ENCODE measurements at regions not wholly inside any gene's neighbourhood (a gene's known extent, or its start where the extent isn't known, plus 50 kb on each side); places are given as distances from the start of the nearest gene placed in this dataset.

DNA sequence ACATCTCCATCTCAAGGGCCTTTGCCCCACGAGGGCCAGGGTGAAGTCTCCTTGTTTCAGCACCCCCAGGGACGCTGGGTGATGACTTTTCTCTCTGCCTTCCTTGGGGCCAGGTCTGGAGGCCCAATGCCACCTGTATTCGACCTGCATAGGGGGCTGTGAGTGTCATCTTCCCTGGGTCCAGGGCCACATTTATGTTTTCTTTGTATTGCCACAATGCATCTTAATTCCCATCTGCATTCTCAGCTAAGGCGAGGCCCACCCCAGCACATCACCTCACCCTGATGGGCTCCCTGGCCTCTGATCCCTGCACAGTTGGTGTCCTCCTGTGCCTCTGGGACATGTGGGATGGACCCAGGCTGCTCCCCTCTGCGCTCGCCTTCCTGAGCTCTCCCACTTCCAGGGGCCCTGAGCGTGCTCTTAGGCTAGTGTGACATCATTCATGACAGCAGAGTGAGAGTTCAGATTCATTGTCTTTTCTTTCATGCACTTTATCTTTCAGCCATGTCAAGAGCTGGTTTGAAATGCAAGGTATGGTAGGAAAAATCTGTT is 122.0 kb upstream of the COPS8 start:
- ATAC-seq = no peak
- peak; percentile 36 for DNase-seq (ENCODE audit: low spot score)

DNA sequence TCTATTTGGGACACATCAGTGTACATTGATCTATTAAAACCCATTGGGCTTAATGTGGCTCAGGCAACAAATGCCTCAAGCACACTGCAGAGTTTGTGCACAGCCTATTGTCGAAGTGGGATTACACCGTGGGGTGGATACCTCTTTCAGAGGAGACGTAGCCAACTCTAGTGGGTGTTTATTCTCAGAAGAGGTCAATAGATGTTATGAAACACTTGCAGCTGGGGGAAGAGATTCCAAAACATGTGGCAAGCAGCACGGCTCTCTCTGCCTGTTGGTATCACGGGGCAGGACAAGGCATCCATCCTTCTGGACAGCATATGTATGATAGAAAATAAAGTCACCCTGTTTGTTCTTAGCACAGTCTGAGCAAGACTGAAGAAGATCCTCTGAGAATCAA is 121.4 kb upstream of the COPS8 start:
- peak; percentile 23 for ATAC-seq
- DNase-seq (ENCODE audit: low spot score) = peak; percentile 29

DNA sequence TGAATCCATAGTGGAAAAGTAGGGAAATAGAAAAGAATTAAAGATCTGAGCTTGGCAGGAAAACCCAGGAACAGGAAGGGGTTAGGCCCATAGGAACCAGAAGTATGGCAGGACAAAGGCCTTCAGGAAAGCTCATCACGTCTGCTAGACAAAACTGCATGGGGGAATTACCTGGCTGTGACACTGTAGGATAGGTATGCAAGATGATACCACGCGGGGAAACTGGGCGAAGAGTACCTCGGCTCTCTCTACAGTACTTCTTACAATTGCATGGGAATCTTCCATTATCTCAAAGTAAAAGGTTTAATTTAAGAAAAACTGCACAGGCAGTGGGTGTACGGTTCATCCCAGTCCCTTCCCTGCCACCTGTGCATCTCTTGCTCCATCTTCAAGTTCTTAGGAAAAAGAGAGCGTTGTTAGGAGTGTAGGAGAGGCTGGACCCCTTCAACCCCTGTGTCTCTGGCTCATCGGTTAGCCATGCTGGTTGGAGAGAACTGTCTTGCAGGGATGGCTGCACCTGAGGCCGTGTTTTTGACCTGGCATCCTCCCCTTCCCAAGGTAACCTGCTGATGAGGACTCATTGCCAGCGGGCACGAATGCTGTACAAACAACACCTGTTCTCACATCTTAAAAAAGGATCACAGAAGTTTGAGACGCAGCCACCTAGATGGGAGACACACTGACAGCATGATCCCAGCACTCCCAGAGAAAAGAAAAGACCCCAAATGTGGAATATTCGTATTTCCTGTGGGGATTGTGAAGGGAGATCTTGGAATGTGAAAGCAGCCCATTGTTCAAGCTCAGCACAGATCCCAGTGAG is 120.5 kb upstream of the COPS8 start:
- DNase-seq (ENCODE audit: low spot score) (peak; percentile 30), ATAC-seq (no peak)

DNA sequence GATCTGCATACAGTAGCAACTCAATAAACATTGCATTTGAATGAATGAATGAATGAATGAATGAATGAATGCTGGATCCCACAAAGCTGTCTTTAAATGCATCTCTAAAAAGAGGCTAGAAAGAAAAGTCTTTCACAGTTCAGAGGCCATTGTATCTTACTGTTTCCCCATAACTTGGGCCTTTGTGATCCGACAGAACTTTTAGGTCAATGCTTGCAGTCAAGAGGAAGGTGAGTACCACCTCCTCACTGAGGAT is 119.9 kb upstream of the COPS8 start:
- no peak for ATAC-seq

DNA sequence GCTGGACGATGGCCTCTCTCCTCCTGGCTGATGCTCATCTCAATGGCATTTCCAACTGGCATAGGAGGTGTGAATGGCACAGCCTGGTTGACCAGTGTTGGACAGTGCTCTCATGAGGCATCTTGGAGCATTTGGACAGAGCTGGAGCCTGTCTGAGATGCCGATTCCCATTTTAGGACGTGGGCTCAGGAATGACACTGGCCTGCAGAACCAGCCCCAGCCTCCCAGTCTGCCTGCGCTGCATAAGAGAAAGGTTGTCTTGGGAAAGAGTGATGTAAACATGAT is 118.2 kb upstream of the COPS8 start:
- no peak for DNase-seq (ENCODE audit: low spot score)
- no peak for ATAC-seq

More for the DNA sequence above, 119.9 kb upstream of the COPS8 start:
- DNase-seq (ENCODE audit: low spot score) = no peak

DNA sequence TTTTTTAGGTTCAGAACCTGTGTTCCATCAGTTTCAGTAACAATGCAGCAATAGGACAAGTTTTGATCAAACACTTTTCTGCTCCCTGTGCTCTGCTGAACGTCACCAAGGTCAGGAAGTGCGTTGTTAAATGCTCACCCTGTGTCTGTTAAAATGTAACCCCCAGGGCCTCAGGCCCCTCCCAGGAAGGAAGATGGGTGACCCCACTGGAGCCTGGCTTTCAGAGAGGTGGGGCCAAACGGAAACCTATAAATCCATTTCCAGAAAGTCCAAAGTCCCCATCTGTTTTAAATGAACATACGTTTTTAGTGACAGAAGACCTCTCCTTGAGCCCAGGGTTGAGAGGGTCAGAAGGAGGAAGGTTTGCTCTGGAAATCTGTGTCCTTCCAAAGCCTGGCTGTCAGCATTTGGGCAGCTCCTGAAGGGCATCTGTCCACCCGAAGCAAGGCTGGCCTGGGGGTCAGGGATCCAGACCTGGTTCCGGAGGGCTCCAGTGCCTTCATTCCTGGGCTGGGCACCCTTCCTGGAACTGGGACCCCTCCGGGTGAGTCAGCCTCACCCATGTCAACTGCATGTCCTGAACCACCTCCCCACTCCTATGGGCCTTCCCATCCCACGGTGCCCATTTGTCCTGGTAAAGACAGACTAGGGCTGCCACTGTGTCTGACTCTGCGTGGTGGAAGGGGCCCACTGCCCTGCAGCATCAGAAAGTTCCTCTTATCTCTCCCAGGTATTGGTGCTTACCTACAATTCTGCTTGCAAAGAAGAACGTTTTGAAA is 117.4 kb upstream of the COPS8 start:
- ATAC-seq = peak; percentile 73
- DNase-seq (ENCODE audit: low spot score) = no peak

DNA sequence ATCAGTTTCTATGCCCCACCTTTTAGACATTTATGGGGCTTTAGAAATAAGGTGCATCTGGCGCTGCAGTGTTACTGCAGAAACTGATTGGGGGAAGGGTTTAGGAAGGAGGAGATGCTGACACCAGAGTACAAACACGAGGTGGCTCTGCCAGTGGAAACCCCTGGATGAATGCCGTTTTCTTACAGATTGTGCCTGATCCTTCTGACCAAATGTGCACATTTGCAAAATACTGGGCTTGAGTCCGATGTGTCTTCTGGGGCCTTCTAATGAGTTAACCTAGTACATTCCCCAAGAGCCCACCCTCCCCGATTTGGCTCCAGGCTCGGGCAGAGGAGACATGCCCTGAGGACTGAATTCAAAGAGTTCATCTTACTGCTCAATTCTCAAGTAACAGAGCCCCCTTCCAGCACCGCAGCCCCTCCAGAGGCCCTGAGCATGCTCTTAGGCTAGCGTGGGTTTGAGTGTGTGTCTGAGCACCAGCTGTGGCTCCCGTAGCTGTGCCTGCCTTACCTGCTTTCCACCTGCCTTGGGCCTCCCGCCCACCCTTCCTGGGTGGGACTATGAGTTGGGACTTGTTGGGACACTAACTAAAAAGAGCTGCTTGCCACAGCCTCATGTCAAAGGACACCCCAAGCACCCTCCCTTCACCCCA is 116.7 kb upstream of the COPS8 start:
- ATAC-seq = no peak
- no peak for DNase-seq (ENCODE audit: low spot score)

DNA sequence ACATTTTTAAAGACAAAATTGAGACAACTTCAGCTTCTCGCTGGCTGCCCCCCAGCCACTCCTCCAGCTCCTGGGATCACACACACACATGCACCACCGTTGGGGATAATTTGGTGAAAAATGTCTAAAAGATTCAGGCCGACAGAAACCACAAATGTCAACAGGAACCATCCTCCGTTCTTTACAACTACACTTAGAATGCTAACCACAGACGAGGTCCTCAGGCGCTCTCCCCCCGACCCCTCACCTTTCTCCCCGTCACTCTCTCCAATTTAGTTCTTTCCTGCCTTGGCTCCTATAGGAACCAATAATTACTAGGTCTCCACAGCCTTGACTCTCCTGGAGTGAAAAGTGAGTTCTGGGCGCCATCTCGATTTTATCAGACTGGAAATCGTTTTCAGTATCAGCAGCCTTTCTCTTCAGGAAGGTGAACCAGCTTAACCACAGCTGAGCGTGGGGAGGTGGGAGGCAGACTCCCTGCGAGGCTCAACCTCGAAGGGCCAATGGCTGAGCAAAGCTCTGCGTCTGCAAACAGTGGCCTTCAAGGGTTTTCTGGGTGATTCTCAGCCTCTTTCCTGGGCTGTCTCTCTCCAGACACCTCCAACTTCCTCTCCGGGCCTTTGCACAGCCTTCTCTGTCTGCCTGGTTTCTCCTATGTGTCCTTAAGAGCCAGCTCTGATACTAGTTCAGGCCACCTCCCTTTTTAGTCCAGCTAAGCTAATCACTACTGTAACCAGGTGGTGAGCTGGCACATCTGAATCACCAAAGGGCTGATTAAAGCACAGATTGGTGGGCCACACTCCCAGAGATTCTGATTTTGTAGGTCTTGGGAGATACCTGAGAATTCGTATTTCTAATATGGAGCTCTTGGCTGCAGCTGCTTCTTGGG is 115.7 kb upstream of the COPS8 start:
- ATAC-seq (no peak), DNase-seq (ENCODE audit: low spot score) (no peak)

DNA sequence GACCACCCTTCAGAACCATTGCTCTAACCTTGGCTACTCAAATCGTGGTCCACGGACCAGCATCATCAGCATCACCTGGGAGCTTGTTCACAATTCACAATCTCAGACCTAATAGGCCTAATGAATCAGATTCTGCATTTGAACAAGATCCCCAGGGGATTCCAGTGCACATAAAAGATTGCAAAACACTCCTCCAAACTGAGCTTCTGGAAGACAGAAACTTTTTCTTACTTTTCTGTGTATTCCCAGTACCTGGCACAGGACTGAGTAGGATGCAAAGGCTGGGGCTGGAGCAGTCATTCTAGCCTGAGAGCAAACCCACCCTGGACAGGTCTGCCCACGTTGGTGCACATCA is 115.1 kb upstream of the COPS8 start:
- ATAC-seq (no peak), DNase-seq (ENCODE audit: low spot score) (no peak)

DNA sequence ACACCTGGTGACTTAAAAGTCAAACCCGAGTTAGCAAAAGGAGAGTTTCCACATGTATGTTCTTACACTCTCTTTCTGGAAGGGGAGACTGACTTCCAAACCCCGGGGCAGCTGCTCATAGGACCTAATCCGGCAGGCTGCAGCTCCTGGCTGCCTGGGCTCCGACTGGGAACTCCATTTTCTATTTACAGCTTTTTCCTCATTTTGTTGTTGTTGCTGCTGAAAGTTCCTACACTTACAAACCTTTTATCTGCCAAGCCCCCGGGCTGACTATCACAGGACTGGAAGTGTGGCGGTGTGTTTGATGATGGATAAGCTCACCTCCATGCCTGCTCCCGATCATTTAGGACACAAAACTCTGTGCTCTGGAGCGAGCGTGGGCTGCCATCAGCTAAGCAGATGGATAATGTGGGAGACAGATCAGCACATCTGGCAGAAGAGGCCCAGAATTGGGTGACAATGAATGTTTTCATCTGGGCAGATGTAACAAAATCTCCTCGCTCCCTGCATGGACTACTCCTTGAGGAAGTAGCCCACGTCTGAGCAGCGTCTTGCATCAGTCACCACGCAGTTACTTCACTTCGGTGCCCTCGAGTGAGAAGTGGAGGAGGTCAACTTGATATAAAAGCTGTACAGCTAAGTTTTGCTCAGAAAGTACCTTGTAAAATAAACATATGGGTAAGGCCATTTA is 114.4 kb upstream of the COPS8 start:
- ATAC-seq (no peak), DNase-seq (ENCODE audit: low spot score) (peak; percentile 43)

DNA sequence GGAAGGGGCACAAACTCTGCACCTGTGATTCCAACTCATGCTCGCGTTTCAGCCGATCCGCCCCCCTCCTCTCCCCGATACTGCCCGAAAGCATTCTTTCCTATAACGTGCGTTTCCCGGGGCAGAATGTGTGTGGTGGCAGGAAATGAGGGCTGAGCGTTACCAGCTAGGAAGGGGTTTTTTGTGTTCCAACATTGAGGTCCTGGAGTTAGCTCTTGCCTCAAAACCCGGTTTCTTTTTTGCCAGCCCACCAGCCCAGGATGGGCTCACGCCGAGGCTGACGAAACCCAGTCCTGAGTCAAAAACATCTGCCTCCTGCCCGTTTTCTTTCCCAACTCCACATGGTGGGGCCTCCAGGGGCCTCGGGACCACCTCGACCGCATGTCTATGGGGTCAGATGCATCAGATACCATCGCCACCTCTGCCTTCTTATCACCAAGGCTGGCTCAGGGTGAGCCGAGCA is 113.7 kb upstream of the COPS8 start:
- ATAC-seq = no peak
- DNase-seq (ENCODE audit: low spot score) = peak; percentile 31

DNA sequence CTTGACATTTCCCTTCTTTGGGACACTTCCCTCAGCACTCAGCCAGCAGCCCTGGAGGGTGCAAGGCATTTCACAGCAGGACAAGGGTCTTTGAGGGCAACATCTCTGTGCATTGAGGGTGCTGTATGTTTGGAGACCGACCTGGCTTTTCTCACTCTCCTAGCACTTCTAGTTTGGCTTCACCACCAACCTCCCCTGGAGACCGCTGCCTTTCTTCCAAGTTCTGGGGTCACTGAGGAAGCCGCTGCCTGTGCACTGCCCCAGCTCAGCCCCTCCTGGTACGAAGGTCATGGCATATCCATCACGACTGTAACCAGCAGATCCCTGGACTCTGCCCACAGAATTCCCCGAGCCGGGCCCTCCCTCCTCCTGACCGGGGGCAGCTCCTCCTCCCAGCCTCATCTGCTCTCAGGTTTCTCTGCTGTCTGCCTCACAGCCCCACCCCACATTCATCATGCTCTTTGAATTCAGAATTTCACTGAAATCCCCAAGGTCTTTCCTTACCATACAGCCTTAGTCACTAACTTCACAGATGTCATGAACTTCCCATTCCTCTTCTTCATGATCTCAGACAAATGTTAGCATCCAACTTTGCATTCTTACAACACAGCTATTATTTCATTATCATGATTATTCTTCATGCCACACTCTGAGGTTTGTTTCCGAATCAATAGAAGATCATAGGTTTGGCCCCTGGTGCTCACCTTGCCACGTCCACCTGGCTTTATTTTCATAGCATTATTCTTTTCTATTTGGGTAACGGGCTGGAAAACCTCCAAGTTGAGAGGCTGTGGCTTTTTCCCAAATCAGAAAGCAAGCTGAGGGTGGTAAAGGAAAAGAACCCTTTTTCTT is 113.0 kb upstream of the COPS8 start:
- ATAC-seq = peak; percentile 30

DNA sequence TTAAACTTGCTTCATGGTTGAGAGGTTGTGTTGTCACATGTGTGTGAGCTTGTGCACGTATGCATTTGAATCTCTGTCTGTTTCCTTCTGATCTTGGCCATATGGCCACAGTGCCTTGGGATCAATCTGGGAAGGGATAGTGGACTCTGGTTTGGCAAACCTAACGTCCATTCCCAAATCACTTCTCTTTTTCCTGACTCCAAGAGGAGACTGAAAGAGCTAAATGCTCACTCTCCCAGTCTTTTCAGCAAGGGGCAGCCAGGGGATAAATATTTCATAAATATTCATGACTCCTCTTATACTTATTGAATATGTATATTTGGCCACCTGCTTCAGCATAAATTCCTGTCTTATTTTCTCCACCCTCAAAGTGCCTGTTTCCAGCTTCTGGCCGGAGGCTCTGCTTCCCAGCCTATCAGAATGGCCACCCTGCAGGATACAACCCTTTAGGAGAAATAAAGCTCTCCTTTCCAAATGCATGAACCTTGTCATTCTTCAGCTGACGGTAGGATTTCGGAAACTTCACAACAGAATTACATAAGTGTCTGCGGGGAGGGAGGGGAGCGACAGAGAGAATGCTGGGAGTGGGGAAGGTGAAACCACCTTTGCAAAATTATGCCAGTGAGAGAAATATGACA is 112.2 kb upstream of the COPS8 start:
- DNase-seq (ENCODE audit: low spot score) (no peak), ATAC-seq (no peak)

More for the DNA sequence above, 113.0 kb upstream of the COPS8 start:
- peak; percentile 40 for DNase-seq (ENCODE audit: low spot score)

DNA sequence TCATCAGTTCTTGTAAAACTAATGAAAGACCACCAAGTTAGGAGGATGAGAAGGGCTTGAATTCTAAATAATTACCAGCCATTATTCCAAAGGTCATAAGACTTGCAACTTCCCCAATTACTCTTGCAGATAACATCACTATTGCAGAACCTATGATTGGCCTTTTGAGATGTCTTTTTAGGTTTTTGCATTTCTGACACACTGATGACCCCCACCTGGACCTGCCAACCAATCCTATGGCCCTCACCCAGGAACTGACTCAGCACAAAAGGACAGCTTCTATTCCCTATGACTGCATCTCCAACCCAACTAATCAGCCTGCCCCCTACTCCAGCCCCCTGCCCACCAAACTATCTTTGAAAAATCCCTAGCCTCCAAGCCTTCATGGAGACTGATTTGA is 111.5 kb upstream of the COPS8 start:
- no peak for ATAC-seq
- DNase-seq (ENCODE audit: low spot score) = no peak

DNA sequence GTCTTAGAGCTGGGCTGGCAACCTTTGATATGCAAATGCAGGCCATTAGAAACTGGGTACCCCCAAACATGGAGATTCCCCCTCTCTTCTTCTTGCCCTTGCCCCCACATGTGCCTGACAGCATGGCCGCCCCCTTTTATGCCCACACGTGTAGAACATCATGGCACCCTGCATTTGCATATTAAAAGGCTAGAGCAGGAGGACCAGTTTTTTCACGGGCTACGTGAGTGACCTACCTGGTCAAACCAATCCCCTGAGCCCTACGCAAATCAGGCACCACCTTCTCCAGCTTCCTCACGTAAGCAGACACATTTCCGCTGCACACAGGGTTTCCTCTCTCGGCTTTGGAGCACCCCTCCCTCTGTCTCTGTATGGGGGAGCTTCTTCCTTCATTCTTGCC is 110.9 kb upstream of the COPS8 start:
- DNase-seq (ENCODE audit: low spot score) = peak; percentile 14
- ATAC-seq = no peak

DNA sequence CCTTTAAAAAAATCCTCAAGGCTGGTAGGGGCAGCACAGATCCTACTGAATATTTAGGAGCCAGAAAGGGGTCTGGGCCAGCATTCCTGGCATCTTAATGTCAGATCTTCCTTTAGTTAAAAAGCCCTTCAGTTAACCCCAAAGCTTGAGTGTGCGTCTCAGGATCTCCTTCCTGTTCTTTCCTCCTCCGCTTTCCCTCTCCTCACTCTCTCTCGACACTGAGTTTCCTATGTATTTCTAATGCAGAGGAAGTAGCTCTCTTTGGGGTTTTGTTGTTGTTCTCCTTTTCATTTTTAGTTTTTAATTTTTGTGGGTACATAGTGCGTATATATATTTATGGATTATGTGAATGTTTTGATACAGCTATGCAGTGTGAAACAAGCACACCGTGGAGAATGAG is 109.9 kb upstream of the COPS8 start:
- DNase-seq (ENCODE audit: low spot score) (peak; percentile 0), ATAC-seq (no peak)

DNA sequence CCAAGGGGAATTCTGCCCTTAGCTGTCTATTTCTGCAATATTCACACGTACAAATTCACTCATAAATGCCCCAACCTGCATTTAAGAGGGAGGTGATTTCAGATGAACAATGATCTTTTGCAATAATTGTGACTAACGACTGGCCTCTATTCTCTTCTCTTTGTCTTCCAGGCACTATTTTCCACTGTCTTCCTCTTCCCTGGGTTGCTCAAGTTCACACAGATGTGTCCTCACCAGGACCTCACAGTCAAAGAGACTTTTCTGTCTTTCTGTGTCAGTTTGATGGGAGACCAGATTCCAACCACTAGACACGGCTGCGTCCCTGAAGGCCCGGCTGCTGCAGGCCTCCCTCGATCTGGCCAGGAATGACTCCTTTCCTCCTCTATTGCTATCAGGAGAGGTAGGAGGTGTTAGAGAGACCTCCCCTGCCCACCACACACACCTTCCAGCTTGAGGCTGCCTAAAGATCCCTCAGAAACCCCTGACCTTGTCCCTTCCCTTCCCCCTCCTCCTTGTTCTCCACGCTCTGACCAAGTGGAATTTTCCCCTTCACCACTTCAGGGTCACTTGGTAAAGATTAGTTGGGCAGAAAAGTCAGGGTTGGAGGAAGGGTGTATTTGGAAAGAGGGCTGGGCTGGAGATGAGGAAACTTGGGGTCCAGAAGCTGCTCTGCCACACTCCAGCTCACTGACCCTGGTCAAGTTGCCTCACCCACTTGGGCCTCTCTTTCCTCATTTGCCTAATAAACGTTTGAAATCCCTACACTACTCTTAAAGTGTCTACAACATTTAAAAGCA is 109.2 kb upstream of the COPS8 start:
- no peak for ATAC-seq
- DNase-seq (ENCODE audit: low spot score) = no peak

Measured in left lobe of liver (tissue), 2 donors.